ENCODE measurements at regions not wholly inside any gene's neighbourhood (a gene's known extent, or its start where the extent isn't known, plus 50 kb on each side); places are given as distances from the start of the nearest gene placed in this dataset.
A peak's percentile ranks its signal among the peaks of the same experiment; 100 is the strongest.

GRCh38 chr11:10396771-10397170 is 58.3 kb upstream of the AMPD3 start:
- no peaks in the 10 kb centered on the region for H3K9me3 ChIP-seq (ENCODE audit: insufficient read depth in 2 of 2, low read depth in 1 of 2, low read length in 1 of 2)
- H4K20me1 ChIP-seq (replicated peaks in 1 of 2; ENCODE audit: control insufficient read depth in 1 of 2, insufficient read depth in 2 of 2, low read length in 2 of 2): no peaks in the 10 kb centered on the region
- H3K4me2 ChIP-seq (ENCODE audit: insufficient read depth in 1 of 2, low read depth in 2 of 2, low read length in 2 of 2): no peak overlapping the region
- no peaks in the 10 kb centered on the region for H3K36me3 ChIP-seq (ENCODE audit: control insufficient read depth in 2 of 4, insufficient read depth in 4 of 4, low read length in 3 of 4)
- H3K27ac ChIP-seq (ENCODE audit: low read depth, low read length): no peak overlapping the region
- no peak overlapping the region for H2BK12ac ChIP-seq (ENCODE audit: low read depth, low read length)
- H2BK15ac ChIP-seq (ENCODE audit: low read length): no peak overlapping the region
- no peak overlapping the region for H3K23ac ChIP-seq (ENCODE audit: insufficient read length)
- no peaks in the 10 kb centered on the region; the same call in 1 of the 2 replicates for H3K23me2 ChIP-seq (ENCODE audit: low read depth, low read length)
- no peaks in the 10 kb centered on the region for H3K79me2 ChIP-seq (ENCODE audit: control insufficient read depth in 1 of 2, insufficient read depth in 2 of 2, low read length in 2 of 2)
- no peak overlapping the region for H2BK5ac ChIP-seq (ENCODE audit: low read depth, low read length)
- no peaks in the 10 kb centered on the region; a peak in 1 of 7 replicates for H3K27me3 ChIP-seq (replicated peaks in 1 of 4; ENCODE audit: control insufficient read depth in 3 of 4, extremely low read depth in 1 of 4, insufficient read depth in 3 of 4, low read length in 3 of 4)
- no peak overlapping the region for H3K4ac ChIP-seq (replicated peaks; ENCODE audit: insufficient read length, low read depth, low read length)
- POLR2A ChIA-PET (ENCODE audit: partially characterized antibody): interaction anchor here (1.1 kb wide), 1 partner anchor 9 kb away, joined by 4 read pairs; no protein-coding TSS in a partner anchor
- H2BK20ac ChIP-seq (ENCODE audit: low read length): no peak overlapping the region
- H2AK5ac ChIP-seq (ENCODE audit: low read depth, low read length): no peak overlapping the region
- no peak overlapping the region for H2AFZ ChIP-seq (ENCODE audit: low read length)
- H3K14ac ChIP-seq (ENCODE audit: insufficient read length): no peak overlapping the region
- no peak overlapping the region for H2BK120ac ChIP-seq (replicated peaks; ENCODE audit: low read depth, low read length)
- no peak overlapping the region for H4K5ac ChIP-seq (ENCODE audit: insufficient read length, low read depth, low read length)
- DNase-seq (ENCODE audit: low read depth in 1 of 2, low spot score in 2 of 2) (peak in 1 of 2 experiments; percentile 26), FAIRE-seq (no peak)
- H3K4me3 ChIP-seq (ENCODE audit: extremely low read depth in 1 of 4, insufficient read depth in 2 of 4, low read depth in 3 of 4, low read length in 4 of 4): no peak overlapping the region
- no peak overlapping the region for H3K56ac ChIP-seq (replicated peaks; ENCODE audit: insufficient read length, low read depth, low read length)
- no peak overlapping the region for H4K8ac ChIP-seq (ENCODE audit: extremely low read depth, insufficient read depth, low read length)
- H4K91ac ChIP-seq (replicated peaks; ENCODE audit: insufficient read length, low read length): no peak overlapping the region
- no peak overlapping the region for H3K18ac ChIP-seq (ENCODE audit: extremely low read depth, low read length)
- CTCF ChIA-PET (ENCODE audit: partially characterized antibody): interaction anchor here (1.1 to 2.6 kb wide), 5 partner anchors 9 to 336 kb away, joined by 3 to 16 read pairs (median 4); no protein-coding TSS in a partner anchor
- H3K9ac ChIP-seq (replicated peaks in 1 of 4; ENCODE audit: extremely low read depth in 1 of 4, low read depth in 3 of 4, low read length in 3 of 4): no peak overlapping the region
- no peaks in the 10 kb centered on the region for H3K79me1 ChIP-seq (ENCODE audit: low read depth, low read length)
- 98% methylated on average over 4 of the region's 4 CpGs; no CpG with 5 or more reads in 1 of the 2 experiments for WGBS, 2 experiments (ENCODE audit: extremely low coverage in 1 of 2, insufficient coverage in 1 of 2, insufficient read length in 1 of 2, insufficient replicate concordance in 2 of 2, low coverage in 1 of 2, low lambda C conversion rate in 2 of 2, missing lambda C conversion rate in 1 of 2)
- H3K4me1 ChIP-seq (replicated peaks in 1 of 4; ENCODE audit: control insufficient read depth in 3 of 4, insufficient read depth in 4 of 4, low read length in 3 of 4): 0 out of 7 replicates have a peak, but pooled peaks cover 0 to 2% (median 0%) of the 10 kb centered on the region in 4 experiments
- TF ChIP-seq POLR2AphosphoS5 (IDR thresholded peaks at IDR 0.05; ENCODE audit: low read depth, low read length) (no peak), POU5F1 (IDR thresholded peaks at IDR 0.05; ENCODE audit: low read depth, low read length) (no peak), CEBPB (IDR thresholded peaks at IDR 0.05; ENCODE audit: low read depth, low read length) (no peak), TAF7 (optimal IDR thresholded peaks at IDR 0.05; ENCODE audit: borderline replicate concordance, low read depth, low read length) (no peak), CBX8 (IDR thresholded peaks at IDR 0.05; ENCODE audit: borderline replicate concordance, low read depth, low read length) (no peak), RNF2 (IDR thresholded peaks at IDR 0.05; ENCODE audit: borderline replicate concordance, low read depth, low read length, missing control alignments, poor library complexity, severe bottlenecking) (no peak), SAP30 (IDR thresholded peaks at IDR 0.05; ENCODE audit: insufficient read depth, insufficient replicate concordance, low read length) (no peak), KDM5A (IDR thresholded peaks at IDR 0.05; ENCODE audit: low read length) (no peak), KDM4A (IDR thresholded peaks at IDR 0.05; ENCODE audit: low read depth, low read length, severe bottlenecking) (no peak), NANOG (IDR thresholded peaks at IDR 0.05; ENCODE audit: insufficient read depth, low read depth, low read length, poor library complexity, severe bottlenecking) (no peak), GTF2F1 (IDR thresholded peaks at IDR 0.05; ENCODE audit: borderline replicate concordance, low read depth, low read length) (no peak), ATF3 (IDR thresholded peaks at IDR 0.05; ENCODE audit: insufficient read depth, low read depth, low read length) (no peak)
- TF ChIP-seq, protein P1, sequence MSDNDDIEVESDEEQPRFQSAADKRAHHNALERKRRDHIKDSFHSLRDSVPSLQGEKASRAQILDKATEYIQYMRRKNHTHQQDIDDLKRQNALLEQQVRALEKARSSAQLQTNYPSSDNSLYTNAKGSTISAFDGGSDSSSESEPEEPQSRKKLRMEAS (IDR thresholded peaks at IDR 0.05): no peak
